AG08395 (cell line): ENCODE measurements at regions not wholly inside any gene's neighbourhood (a gene's known extent, or its start where the extent isn't known, plus 50 kb on each side); places are given as distances from the start of the nearest gene placed in this dataset.

Source experiments
- DNase-seq: peaks from one replicate; pipeline ENCODE4 v3.0.0; 2012; ENCODE audit warnings: mixed read lengths, low spot score

DNA sequence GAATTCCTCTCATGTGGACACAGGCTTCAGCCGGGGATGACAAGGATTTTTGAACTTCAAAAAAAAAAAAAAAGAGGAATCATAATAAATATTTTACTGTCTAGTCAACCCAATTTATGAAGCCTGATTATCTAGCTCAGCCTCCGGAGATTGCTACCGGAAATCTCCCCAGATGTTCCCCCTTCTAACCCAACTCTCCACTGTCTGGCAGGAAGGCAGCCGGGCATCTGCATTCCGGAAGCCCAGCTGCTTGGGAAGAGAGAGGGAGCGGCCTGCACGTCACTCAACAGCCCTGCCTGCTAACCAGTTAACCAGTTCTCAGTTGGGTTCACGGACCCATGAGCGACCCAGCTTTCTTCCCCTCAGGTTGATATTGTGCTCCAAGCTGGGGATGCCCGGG is 87.2 kb upstream of the POU3F3 start:
- DNase-seq: no peak

DNA sequence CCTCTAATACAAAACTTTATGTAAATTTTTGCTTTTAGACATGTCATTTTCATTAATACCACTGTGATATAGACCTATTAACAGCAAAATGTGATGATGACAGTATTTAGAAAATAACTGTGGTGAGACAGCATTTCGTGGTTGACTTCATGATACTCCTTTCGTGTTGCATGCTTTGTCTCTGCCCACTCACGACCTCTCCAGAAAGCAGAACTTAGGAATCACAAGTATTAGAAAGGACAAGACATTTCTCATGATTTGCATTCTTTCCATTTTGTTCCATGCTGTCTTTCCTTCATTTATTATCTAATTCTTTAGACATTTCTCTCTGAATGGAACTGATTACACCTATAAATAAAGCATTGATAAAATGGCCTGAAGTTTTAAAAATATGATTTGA is 85.2 kb upstream of the POU3F3 start:
- no peak for DNase-seq

DNA sequence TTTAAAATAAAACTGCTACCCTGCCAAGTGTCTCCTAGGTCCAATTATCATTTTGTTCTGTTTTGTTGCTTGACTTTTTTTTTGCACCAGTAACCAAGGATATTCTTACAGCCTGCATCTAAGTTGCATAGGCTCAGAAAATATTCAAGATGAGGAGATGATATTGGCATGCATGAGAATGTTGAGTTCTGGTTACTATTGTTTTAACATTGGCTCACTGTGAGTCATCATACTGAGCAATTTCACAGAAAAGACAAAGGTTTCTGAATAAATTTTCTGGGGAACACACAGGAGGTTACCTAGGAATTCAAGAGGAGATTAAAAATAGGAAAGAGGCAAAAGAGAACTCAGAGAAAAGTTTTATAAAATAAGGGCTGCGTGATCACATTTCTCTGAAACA is 84.8 kb upstream of the POU3F3 start:
- no peak for DNase-seq

DNA sequence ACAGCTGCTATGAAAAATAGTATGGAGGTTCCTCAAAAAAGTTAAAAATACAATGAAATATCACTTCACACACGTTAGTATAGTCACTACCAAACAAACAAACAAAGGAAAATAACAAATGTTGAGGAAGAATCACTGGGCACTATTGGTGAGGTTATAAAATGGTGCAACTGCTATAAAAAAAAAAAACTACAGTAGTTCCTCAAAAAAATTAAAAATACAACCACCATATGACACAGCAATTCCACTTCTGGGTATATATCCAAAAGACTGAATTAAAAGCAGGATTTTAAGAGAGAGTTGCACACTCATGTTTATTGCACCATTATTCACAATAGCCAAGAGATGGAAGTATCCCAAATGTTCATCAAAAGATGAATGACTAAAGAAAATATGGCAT is 80.9 kb upstream of the POU3F3 start:
- DNase-seq: no peak

DNA sequence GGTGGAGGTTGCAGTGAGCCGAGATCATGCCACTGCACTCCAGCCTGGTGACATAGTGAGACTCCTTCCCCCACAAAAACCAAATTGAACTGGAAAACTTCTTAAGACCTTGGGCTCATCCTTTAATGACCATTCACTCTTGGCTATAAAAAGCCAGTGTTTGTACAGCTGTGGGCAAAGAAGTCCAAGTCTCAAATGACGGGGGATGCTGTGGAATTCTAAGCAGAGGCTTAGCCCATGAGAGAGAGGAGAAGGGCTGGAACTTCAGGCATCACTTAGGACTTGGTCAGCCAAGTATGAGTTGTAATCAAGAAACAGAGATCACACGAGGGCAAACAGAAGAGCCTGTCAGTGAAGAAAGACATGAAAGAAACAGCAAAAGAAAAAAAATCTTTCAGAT is 79.3 kb upstream of the POU3F3 start:
- DNase-seq: no peak

DNA sequence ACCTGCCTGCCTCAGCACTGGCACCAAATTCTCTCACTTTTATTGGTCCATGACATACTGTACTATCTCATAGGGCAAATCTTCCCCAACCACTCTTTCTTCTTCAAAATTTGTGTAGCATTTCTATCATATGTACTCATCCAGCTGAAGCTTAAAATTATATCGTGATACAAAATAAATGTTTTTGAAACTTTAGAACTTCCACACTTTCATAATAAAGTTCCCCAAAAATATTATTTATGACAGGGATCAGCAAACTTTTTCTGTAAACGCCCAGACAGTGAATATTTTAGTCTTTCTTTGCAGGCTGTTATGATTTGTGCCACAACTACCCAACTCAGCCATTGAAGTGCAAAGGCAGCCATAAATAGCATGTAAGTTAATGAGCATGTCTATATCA is 76.2 kb upstream of the POU3F3 start:
- no peak for DNase-seq

DNA sequence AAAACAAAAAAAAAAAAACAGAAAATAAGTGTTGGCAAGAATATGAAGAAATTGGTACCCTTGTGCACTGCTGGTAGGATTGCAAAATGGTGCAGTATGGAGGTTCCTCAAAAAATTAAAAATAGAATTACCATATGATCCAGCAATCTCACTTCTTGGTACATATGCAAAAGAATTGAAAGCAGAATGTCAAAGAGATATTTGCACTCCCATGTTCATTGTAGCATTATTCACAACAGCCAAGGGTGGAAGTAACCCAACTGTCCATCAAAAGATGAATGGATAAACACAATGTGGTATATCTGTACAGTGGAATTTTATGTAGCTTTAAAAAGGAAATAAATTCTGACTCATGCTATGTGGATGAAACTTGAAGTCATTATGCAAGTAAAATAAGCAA is 72.8 kb upstream of the POU3F3 start:
- DNase-seq: no peak

DNA sequence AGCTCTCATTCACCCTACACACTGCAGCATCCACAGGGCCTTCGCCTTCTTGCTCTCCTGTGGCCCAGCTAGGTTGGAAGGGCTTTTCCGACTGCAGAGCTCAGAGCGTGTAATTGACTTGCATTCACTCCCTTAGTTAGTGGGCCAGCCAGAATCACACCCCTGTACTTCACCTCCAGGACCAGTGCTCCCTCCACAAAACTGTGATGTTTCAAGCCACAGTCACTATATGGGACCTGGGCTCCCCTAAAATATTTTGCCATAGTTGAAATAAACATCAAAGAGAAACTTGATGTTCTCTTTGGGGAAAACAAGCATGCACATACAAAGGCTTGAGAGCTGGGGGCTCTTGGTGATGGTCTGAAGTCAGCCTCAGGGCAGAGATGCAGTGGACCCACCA is 69.7 kb upstream of the POU3F3 start:
- no peak for DNase-seq

DNA sequence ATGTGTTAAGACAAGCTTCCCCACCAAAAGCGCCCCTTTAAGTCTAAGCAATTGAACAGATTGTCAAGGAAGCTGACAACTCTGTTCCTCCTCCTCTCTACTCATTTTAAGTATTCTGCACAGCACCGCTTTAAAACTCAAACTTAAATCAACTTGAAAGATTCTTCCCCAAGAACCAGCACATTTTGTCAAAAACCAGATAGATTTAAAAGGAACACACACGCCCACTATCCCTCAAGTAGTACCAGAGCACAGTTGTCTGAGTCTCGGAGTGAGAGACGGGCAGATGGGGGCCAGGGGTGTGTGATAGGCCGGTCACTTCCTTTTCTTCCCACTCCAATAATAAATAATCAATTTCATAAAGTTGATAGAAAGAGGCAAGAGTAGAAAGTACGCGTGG is 67.7 kb upstream of the POU3F3 start:
- no peak for DNase-seq

DNA sequence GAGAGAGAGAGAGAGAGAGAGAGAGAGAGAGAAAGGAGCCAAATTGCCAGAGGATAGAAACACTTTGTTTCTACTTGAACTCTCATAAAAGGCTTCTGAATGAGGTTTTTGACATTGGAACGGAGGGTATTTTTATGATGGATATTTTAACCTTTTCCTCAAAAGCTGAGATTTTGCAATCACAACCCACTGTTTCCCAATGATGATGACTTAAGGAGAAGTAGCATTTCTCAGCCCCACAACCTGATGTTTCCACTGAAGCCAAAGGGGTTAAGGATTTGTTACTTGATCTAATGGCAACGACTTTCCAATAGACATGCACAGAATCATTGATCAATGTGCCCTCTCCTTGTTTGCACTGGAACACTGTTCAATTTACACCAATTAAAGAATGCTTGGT is 67.1 kb upstream of the POU3F3 start:
- no peak for DNase-seq

DNA sequence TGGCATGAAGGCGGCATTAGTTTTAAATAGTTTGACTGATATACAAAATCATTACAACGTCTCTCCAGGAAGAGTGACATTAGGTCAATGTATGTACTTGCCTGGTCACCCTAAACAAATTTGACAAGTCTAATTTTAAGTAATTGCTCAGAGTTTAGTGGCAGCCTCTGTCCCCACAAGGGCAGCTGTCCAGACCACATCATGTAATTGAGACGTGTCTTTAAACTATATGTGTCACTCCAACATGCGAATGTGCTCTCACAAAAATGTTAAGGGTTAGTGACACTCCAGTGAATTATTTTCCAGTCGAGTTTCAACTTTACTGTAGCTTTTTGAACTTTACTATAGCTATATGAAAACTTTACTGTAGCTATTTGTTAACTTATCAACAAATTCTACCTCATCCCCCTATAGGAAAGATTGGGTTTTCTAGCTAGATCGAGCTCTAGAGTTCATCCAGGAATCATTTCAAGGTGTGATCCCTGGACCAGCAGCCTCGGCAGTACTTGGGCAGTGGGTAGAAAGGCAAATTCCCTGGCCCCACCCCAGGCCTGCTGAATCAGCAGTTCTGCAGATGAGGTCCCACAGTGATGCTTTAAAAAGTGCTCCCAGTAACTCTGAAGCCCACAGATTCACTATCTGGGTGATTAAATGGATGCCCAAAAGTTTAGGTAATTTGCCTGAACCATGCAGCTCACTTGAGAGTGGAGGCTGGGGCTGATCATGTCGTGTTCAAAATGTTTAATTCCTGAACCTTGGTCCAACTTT is 66.4 kb upstream of the POU3F3 start:
- no peak for DNase-seq

DNA sequence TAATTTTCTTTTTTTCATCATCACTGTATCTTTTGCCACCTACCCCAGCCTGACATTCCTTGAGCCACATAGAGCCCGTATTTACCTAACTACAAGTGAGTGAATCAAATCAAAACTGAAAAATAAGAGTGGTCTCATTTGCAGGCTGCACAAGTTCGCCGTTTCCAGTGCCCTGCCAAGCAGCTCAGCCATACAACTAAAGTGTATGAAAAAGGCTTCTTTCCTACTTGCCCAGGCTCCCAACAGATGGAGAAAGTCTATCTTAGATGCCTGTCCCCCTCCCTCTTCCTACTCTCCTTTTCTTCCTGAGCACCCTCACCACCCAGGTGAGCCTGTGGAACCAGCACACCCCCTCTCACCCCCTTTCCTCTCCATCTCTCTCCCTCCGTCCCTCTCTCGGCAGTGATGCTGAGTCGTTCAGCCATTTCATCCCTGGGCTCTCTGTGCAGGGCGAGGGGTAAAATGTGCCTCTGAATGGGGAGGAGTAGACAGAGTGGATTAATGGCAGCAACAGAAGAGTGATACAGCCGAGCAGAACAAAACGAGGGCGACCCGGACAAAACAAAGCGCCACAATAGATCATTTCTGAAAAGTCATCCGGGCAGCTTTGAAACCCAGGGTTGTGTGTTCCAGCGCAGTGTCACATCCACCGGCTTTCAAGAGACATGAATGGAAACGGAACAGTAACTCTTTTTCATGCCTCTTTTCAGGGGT is 65.0 kb upstream of the POU3F3 start:
- no peak for DNase-seq

DNA sequence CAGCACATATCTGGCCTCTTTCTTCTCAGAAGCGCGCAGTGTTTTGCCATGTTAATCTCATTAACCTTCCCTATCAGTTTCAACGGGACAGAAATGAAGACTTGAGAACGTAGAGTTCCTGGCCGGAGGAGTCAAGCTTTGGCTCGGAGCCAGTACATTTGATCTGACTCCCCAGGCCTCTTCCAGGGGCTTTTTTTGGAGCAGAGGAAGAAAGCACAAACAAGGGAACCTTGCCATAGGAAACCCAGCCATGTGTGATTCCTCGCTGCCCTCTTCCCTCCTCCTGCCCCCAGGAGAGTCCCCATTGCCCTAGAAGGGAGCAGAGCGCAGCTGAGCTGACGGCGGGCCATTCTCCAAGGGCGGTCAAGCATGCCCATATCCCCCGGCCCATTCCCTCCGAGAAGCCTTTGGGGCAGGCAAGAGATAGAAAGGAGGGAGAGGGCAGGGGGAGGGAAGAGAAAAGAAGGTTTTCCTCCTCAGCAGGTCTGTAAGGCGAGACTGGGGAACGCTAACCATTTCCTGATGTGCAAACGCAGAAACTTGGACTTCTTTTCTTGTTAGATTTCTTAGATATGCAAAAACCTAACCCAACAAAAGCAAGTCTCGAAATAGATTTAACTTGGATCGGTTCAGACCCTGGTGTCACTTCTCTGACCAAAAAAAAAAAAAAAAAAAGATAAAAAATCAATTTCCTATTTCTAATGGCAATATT is 63.7 kb upstream of the POU3F3 start:
- no peak for DNase-seq

DNA sequence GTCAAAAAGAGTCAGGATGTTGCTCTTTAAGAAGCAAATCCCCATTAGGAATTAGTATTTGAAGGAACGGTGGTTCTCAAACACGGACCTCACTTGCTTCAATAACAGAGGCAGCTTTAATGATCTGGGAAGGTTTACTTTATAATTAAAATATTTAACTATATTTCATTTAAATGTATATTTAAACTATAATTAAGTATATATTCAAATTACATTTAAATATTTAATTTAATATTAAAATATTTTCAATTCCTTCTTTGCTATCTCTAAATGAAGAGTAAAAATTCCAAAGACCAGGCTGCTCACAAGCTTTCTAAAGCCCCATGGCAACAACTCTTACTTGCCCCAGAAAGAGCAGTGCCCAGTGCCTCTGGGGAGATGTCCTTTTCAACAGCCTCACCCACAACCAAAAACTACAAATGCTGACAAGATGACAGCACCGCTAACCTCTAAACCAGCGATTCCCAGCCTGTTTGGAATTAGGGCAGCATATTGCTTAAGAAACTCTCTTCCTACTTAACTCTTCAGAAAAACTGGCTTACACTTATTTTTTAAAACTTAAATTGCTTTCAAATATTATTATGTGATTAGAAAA is 62.9 kb upstream of the POU3F3 start:
- DNase-seq: no peak

DNA sequence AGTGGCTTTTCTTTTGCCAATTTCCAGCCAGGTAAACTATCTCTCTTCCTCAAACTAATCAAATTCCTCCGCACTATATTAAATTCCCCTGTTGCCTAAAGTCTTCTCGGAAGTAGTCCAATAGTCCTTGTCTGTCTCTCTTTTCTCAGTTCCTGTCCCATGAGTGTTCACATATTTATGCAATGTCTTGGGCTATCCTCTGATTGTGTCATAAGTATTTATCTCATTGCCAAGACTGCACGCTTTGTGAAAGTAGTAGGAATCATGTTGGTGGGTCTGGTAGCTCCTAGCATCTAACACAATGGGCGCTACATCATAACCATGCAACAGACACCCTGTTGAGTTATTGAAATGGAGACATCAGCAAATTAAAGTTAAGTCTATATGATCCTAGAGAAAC is 59.9 kb upstream of the POU3F3 start:
- DNase-seq: no peak

DNA sequence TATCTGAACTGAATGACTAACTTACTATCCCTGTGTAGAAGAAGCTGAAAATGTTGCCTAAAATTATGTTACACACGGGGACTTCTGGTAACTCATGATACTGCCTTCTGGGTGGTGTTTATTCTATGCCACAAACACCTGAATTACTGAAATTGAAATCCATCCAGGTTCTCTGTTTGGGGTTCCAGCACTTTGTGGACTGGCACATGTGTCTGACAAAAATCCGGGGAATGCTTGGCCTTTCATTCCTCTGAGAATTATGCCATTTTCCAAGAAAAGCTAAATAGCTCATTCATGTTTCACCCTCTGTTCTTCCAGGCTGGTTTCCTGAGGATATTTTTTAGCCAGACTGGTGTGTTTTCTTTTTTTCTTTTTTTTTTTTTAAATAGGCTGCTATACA is 59.5 kb upstream of the POU3F3 start:
- DNase-seq: no peak
